OCI-LY3 (cell line): ENCODE measurements at regions not wholly inside any gene's neighbourhood (a gene's known extent, or its start where the extent isn't known, plus 50 kb on each side); places are given as distances from the start of the nearest gene placed in this dataset.

Source experiments
- EZH2phosphoT487 ChIP-seq: fragments of 200-600 bp; shearing (Covaris generic); IDR thresholded peaks from 2 replicates; pipeline ENCODE4 v1.6.1; 2018; ENCODE audit warnings: antibody characterized with exemption, mixed run types, low read depth
- TF ChIP-seq, protein P1 (sequence below): fragments of 200-600, 300-600 bp; sonication (generic); IDR thresholded peaks from 2 replicates; pipeline ENCODE4 v1.5.1; 2014; ENCODE audit warnings: antibody characterized with exemption, low read length, low read depth

DNA sequence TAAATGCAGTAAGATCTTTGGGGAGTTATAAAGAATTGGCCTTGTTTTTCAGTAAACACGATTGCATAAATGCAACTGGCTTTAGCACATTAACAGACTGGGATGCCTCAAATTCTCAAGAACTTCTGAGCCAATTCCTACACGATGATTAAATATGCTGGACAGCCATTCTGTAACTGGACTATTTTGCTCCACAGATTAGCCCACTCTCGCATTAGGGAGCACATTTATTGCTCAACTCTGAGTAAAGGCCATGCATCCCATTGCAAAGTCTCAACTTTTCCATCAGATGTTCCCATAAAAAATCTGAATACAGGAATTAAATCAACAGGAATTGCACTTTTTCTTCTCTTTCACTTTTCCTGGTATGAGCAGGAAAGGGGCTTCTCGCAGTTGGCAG, 66.7 kb upstream of the PRICKLE2 start:
- TF ChIP-seq, protein P1, sequence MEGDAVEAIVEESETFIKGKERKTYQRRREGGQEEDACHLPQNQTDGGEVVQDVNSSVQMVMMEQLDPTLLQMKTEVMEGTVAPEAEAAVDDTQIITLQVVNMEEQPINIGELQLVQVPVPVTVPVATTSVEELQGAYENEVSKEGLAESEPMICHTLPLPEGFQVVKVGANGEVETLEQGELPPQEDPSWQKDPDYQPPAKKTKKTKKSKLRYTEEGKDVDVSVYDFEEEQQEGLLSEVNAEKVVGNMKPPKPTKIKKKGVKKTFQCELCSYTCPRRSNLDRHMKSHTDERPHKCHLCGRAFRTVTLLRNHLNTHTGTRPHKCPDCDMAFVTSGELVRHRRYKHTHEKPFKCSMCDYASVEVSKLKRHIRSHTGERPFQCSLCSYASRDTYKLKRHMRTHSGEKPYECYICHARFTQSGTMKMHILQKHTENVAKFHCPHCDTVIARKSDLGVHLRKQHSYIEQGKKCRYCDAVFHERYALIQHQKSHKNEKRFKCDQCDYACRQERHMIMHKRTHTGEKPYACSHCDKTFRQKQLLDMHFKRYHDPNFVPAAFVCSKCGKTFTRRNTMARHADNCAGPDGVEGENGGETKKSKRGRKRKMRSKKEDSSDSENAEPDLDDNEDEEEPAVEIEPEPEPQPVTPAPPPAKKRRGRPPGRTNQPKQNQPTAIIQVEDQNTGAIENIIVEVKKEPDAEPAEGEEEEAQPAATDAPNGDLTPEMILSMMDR = no peak
- no peak for TF ChIP-seq EZH2phosphoT487
